HEK293T (cell line): ENCODE measurements at regions not wholly inside any gene's neighbourhood (a gene's known extent, or its start where the extent isn't known, plus 50 kb on each side); places are given as distances from the start of the nearest gene placed in this dataset.

ENCODE experiments used
- ARNT ChIP-seq: fragments of 450-650 bp; IDR thresholded peaks from 2 replicates; pipeline ENCODE4 v1.6.1; 2017; ENCODE audit warnings: mild to moderate bottlenecking
- BHLHE40 ChIP-seq: fragments of 450-650 bp; IDR thresholded peaks from 2 replicates; pipeline ENCODE4 v1.6.1; 2016; ENCODE audit warnings: mild to moderate bottlenecking, moderate library complexity, borderline replicate concordance
- FOXK2 ChIP-seq: fragments of 450-650 bp; IDR thresholded peaks from 2 replicates; pipeline ENCODE4 v1.6.1; 2016; ENCODE audit warnings: mild to moderate bottlenecking
- FOXM1 ChIP-seq: fragments of 450-650 bp; IDR thresholded peaks from 2 replicates; pipeline ENCODE4 v1.6.1; 2017; ENCODE audit warnings: mild to moderate bottlenecking, borderline replicate concordance
- NFRKB ChIP-seq: fragments of 450-650 bp; IDR thresholded peaks from 2 replicates; pipeline ENCODE4 v1.6.1; 2016; ENCODE audit warnings: mild to moderate bottlenecking, moderate library complexity
- SUZ12 ChIP-seq: fragments of 450-650 bp; IDR thresholded peaks from 2 replicates; pipeline ENCODE4 v1.6.1; 2016; ENCODE audit warnings: mild to moderate bottlenecking

DNA sequence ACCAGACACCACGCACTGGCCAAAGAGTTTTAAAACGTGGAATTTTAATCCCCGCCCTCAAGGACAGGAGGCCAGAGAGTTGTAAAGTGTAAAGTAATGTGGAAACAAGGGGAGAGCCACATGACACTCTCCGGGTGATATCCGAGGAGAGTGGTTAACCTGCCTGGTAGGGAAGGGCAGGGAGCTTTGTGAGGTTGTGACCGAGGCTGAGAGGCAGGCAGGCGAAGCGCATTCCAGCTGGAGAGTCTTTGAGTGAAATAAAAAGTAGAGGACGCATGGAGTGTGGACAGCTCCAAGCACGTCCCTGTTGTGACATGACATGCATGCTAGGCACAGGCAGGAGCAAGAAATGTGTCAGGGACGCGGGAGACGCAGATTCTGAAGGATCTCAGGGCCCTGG lies 539.5 kb downstream of the RNF144A start:
- TF ChIP-seq ARNT (no peak), SUZ12 (no peak), FOXM1 (no peak), FOXK2 (no peak), BHLHE40 (no peak), NFRKB (no peak)
